Colonic mucosa (tissue), 4 donors: ENCODE measurements at regions not wholly inside any gene's neighbourhood (a gene's known extent, or its start where the extent isn't known, plus 50 kb on each side); places are given as distances from the start of the nearest gene placed in this dataset.

Source experiments
- DNase-seq: peaks from one replicate; pipeline ENCODE4 v3.0.0-alpha.2; 2020
- H3K27ac ChIP-seq: fragments of 200-600 bp; one replicate; pipeline ENCODE4 v1.8.0; 2021
- H3K27me3 ChIP-seq: fragments of 200-600 bp; one replicate; pipeline ENCODE4 v1.8.0; 2021
- H3K36me3 ChIP-seq: fragments of 200-600 bp; one replicate; pipeline ENCODE4 v1.8.0; 2021
- H3K4me1 ChIP-seq: fragments of 200-600 bp; one replicate; pipeline ENCODE4 v1.8.0; 2021; ENCODE audit warnings: mild to moderate bottlenecking
- H3K4me3 ChIP-seq: fragments of 200-600 bp; one replicate; pipeline ENCODE4 v1.8.0; 2021
- H3K9ac ChIP-seq, 2 donors: one replicate each; pipeline ENCODE4 v1.7.0; 2013; ENCODE audit warnings: control low read depth in 2 of 2, low read depth in 2 of 2, low read length in 2 of 2
- H3K9me3 ChIP-seq: fragments of 200-600 bp; one replicate; pipeline ENCODE4 v1.8.0; 2021
- intact Hi-C: fragments of 100-400 bp; cut with DNase I; formaldehyde crosslinking; loops from one replicate; pipeline ENCODE4 v1.14.1; 2022
- TF ChIP-seq, protein P1 (sequence below): fragments of 200-600 bp; IDR thresholded peaks from one replicate; pipeline ENCODE4 v1.8.0; 2022; ENCODE audit warnings: antibody characterized with exemption, mild to moderate bottlenecking
- donor health status: healthy.
- donor health status: DM: no; HTN: no; CAD: no.
- donor health status: DM: no; HTN: no; CAD: no.

DNA sequence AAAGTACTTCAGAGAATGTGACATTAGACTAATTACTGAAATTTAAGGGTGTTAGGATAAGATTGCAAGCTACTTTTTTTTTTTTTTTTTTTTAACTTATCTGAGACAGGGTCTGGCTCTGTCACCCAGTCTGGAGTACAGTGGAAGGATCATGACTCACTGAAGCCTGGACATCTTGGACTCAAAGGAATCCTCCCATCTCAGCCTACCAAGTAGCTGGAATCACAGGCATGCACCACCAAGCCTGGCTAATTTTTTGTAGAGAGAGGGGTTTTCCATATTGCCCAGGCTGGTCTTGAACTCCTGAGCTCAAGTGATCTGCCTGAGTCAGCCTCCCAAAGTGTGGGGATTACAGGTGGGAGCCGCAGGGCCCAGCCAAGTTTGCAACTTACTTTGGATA, 1246.0 kb upstream of the ZEB2 start:
- H3K4me3 ChIP-seq: no peak overlapping the region
- H3K27me3 ChIP-seq: no peaks in the 10 kb centered on the region
- intact Hi-C loops: no loop called here
- no peaks in the 10 kb centered on the region for H3K36me3 ChIP-seq
- H3K4me1 ChIP-seq: no peaks in the 10 kb centered on the region
- H3K27ac ChIP-seq: no peak overlapping the region
- TF ChIP-seq, protein P1, sequence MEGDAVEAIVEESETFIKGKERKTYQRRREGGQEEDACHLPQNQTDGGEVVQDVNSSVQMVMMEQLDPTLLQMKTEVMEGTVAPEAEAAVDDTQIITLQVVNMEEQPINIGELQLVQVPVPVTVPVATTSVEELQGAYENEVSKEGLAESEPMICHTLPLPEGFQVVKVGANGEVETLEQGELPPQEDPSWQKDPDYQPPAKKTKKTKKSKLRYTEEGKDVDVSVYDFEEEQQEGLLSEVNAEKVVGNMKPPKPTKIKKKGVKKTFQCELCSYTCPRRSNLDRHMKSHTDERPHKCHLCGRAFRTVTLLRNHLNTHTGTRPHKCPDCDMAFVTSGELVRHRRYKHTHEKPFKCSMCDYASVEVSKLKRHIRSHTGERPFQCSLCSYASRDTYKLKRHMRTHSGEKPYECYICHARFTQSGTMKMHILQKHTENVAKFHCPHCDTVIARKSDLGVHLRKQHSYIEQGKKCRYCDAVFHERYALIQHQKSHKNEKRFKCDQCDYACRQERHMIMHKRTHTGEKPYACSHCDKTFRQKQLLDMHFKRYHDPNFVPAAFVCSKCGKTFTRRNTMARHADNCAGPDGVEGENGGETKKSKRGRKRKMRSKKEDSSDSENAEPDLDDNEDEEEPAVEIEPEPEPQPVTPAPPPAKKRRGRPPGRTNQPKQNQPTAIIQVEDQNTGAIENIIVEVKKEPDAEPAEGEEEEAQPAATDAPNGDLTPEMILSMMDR: no peak
- DNase-seq: no peak
- no peaks in the 10 kb centered on the region for H3K9me3 ChIP-seq
- no peak overlapping the region for H3K9ac ChIP-seq

DNA sequence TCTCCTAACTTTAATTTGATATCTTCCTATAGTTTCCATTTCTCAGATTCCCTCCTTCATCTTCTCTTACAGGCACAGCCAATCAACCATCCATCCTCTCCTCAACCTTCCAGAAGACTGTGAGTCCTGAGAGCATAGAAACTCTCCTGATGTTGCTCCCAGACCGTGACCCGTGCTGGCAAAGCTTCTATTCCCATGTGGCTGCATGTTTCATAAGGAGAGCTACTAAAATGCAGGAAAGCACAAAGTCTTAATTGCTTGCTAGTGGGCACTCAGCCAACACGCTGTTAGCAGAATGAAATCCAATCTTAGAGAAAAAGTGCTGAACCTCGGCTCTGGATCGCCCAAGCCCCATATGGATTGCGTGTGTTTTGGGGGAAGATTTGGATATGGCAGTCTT, 1244.7 kb upstream of the ZEB2 start:
- Histone ChIP-seq H3K4me3 (no peak overlapping the region), H3K36me3 (no peaks in the 10 kb centered on the region), H3K9ac (no peak overlapping the region), H3K27me3 (no peaks in the 10 kb centered on the region), H3K9me3 (no peaks in the 10 kb centered on the region), H3K27ac (no peak overlapping the region), H3K4me1 (no peaks in the 10 kb centered on the region)
- intact Hi-C loops: no loop called here
- no peak for DNase-seq
- TF ChIP-seq, protein P1: no peak

DNA sequence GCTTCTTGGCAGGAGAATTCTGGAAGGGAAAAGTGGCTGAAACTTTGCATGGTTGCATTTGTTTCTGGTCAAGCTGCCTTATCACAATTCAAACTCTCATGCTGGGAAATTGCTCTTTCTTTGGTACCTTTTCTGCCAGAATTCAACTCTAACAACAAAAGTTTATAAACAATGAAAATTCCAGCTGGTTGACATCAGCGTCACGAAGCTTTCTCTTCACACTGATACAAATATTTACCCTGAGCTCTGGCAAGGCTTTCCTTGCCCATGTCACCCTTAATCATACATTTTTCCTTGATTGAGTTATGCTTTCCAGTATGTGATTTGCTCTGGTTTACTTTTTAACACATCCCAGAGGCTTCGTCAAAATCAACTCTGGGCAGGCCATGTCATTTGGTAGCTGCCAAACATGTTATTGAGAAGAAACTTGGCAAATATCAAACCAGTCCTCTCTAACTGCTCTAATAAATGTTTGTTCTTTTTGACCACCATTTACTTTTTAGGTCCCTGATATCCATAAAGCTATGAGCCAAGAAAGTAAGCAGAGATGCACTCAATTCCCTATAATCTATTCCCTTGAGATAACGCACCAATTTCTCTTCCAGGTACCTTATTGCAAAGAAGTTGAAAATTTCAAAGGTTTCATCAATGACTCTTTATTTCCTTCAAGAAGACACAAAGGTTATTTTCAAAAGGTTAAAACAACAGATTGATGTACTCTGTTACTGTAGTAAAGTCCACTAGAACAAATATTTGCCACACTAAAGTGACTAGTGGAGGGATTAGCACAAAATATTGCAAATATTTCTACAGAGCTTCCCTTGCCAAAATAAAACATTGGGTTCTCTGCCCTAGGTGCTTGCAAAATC, 1241.1 kb upstream of the ZEB2 start:
- Histone ChIP-seq H3K36me3 (no peaks in the 10 kb centered on the region), H3K9ac (no peak overlapping the region), H3K4me1 (no peaks in the 10 kb centered on the region), H3K27ac (no peak overlapping the region), H3K9me3 (no peaks in the 10 kb centered on the region), H3K4me3 (no peak overlapping the region), H3K27me3 (no peaks in the 10 kb centered on the region)
- TF ChIP-seq, protein P1: no peak
- intact Hi-C loops: no loop called here
- no peak for DNase-seq

DNA sequence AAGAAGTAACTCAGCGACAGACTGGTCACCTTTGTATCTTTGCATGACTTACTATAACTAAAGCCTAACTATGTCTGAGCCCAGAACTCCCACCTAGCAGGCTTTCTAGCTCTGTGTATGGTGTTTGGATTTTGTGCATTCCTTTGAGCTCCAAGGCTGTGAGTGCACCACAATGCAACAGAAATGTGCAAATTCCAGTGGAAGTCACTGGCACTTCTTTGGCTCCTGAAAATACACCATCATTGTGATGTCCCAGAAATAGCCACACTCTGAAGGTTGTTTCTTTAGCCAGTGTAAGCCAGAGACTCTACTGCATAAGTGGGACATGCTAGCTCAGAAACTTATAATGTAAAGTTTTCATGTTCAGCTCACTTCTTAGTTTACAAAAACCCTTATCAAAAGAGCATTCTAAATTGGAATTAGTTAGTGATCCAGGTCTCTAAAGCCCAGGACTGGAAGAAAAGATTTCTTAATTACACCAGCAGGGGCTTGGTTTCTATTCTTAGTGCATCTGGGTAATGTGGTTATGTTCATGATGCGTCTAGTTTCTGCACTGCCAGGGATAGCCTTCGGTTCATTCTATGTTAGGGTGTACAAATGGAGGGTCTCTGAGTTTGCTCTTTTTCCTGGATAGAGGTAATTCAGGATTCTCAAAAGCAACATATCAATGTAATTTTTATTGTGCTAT, 1239.5 kb upstream of the ZEB2 start:
- H3K4me3 ChIP-seq: no peak overlapping the region
- intact Hi-C loops: no loop called here
- H3K36me3 ChIP-seq: no peaks in the 10 kb centered on the region
- no peaks in the 10 kb centered on the region for H3K4me1 ChIP-seq
- H3K27ac ChIP-seq: no peak overlapping the region
- H3K27me3 ChIP-seq: no peaks in the 10 kb centered on the region
- TF ChIP-seq, protein P1: no peak
- H3K9me3 ChIP-seq: no peaks in the 10 kb centered on the region
- DNase-seq: no peak
- no peak overlapping the region for H3K9ac ChIP-seq

DNA sequence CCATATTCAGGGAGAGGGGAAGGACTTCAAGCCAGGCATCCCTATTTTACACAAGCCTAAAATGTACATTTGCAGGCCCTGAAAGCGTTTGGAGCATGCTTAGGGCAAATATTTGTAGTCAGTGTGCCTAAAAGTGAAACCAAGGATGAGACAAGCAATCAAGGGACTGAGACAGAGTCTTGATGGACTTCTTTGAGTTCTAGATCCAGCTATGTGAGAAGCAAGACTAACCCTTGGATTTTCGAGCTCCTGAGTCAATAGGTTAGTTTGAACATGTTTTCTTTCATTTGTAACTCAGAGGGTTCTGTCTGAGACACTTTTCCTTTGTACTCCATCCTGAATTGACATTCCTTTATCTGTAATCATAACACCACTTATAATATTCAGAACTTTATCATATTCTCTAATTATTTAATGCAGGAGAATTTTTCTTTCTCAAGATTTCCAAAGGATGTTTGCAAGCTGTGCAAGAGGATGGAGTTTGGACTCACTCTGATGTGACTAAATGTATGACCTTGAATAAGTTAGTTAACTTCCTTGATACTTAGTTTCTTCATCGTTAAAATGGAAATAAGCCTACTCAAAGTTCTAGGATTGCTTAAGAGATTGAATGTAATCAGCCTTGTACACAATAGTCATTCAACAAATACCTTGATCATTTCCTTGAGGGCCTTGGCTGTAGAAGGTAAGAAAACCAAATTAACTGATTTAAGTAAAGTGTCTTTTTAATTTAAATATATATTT, 1237.8 kb upstream of the ZEB2 start:
- H3K27ac ChIP-seq: no peak overlapping the region
- DNase-seq: no peak
- no peaks in the 10 kb centered on the region for H3K36me3 ChIP-seq
- no peak overlapping the region for H3K9ac ChIP-seq
- no peaks in the 10 kb centered on the region for H3K9me3 ChIP-seq
- no peaks in the 10 kb centered on the region for H3K4me1 ChIP-seq
- H3K4me3 ChIP-seq: no peak overlapping the region
- no peaks in the 10 kb centered on the region for H3K27me3 ChIP-seq
- TF ChIP-seq, protein P1: no peak
- intact Hi-C loops: no loop called here
